Panc1 (cell line): ENCODE measurements at regions not wholly inside any gene's neighbourhood (a gene's known extent, or its start where the extent isn't known, plus 50 kb on each side); places are given as distances from the start of the nearest gene placed in this dataset.

ENCODE experiments used
- ATAC-seq: fragments of 200-7000 bp; cut with Tn5 transposase; 2 replicates; pipeline ENCODE4 v1.9.1; 2020; ENCODE audit warnings: mild to moderate bottlenecking, moderate library complexity
- BruUV-seq: library from RNA; stranded (reverse); fragments of 400-500 nt; replicated peaks from 2 replicates; lab custom pipeline; 2021; lab: Mats Ljungman, UMichigan
- CTCF ChIA-PET: fragments of 300-600 bp; sonication (Branson Sonifier 250); formaldehyde crosslinking; loops from one replicate; lab custom pipeline; 2022; ENCODE audit warnings: antibody characterized with exemption; lab: Charles Lee
- POLR2A ChIA-PET: fragments of 300-600 bp; sonication (Branson Sonifier 250); formaldehyde crosslinking; loops from one replicate; lab custom pipeline; 2022; ENCODE audit warnings: antibody characterized with exemption; lab: Charles Lee
- DNase-seq: peaks from one replicate; pipeline ENCODE4 v3.0.0-alpha.2; 2010; ENCODE audit warnings: low read depth, low spot score
- H3K27ac ChIP-seq: 2 replicates; pipeline ENCODE4 v1.5.1; 2011; ENCODE audit warnings: mild to moderate bottlenecking, low read length, inconsistent platforms
- H3K27me3 ChIP-seq: fragments of 200-500 bp; sonication (Bioruptor generic); 2 replicates; pipeline ENCODE4 v1.6.0; 2014; ENCODE audit warnings: low read length, inconsistent platforms; ENCODE audit not compliant: control insufficient read depth, insufficient read depth
- H3K36me3 ChIP-seq: fragments of 200-500 bp; sonication (Bioruptor generic); 2 replicates; pipeline ENCODE4 v1.5.1; 2014; ENCODE audit warnings: inconsistent platforms, mild to moderate bottlenecking, low read length, moderate library complexity; ENCODE audit not compliant: control insufficient read depth, insufficient read depth
- H3K4me1 ChIP-seq: 2 replicates; pipeline ENCODE4 v1.5.1; 2011; ENCODE audit warnings: inconsistent platforms, mild to moderate bottlenecking, low read length, moderate library complexity; ENCODE audit not compliant: control insufficient read depth, insufficient read depth
- H3K4me3 ChIP-seq, 2 experiments: 2 replicates each; pipeline ENCODE4 v1.5.1; 2011 to 2012; ENCODE audit warnings: low read depth in 2 of 2, low read length in 2 of 2, mild to moderate bottlenecking in 2 of 2, inconsistent platforms in 1 of 2, moderate library complexity in 1 of 2
- H3K9me3 ChIP-seq: fragments of 200-500 bp; sonication (Bioruptor generic); 2 replicates; pipeline ENCODE4 v1.5.1; 2014; ENCODE audit warnings: low read depth, mild to moderate bottlenecking, inconsistent platforms, low read length, moderate library complexity; ENCODE audit not compliant: control insufficient read depth, insufficient read depth
- CTCF ChIP-seq: fragments of 450-650 bp; IDR thresholded peaks from 2 replicates; pipeline ENCODE4 v1.5.1; 2017; ENCODE audit warnings: mild to moderate bottlenecking
- POLR2AphosphoS5 ChIP-seq: IDR thresholded peaks from 2 replicates; pipeline ENCODE4 v1.6.1; 2012; ENCODE audit warnings: mild to moderate bottlenecking, low read depth, low read length, moderate library complexity
- REST ChIP-seq, 2 experiments: IDR thresholded peaks; 2 replicates each; pipeline ENCODE4 v1.6.1; 2011 to 2012; ENCODE audit warnings: low read depth in 2 of 2, control low read depth in 1 of 2, low read length in 1 of 2, mild to moderate bottlenecking in 1 of 2, moderate library complexity in 1 of 2; ENCODE audit not compliant: insufficient read depth in 1 of 2
- SIN3A ChIP-seq: IDR thresholded peaks from 2 replicates; pipeline ENCODE4 v1.6.1; 2012; ENCODE audit warnings: low read depth, mild to moderate bottlenecking, low read length, moderate library complexity, borderline replicate concordance; ENCODE audit not compliant: insufficient read depth
- TCF7L2 ChIP-seq: IDR thresholded peaks from 2 replicates; pipeline ENCODE4 v1.6.1; 2011; ENCODE audit warnings: mild to moderate bottlenecking, low read depth, low read length, inconsistent platforms
- in situ Hi-C: cut with HindIII; loops from 2 replicates; pipeline ENCODE4 v1.10.0; 2016; ENCODE audit warnings: low sequenced_read_pairs, low pct_unique_long_range_greater_than_20kb
- intact Hi-C: fragments of 100-400 bp; cut with micrococcal nuclease; formaldehyde crosslinking; loops from one replicate; pipeline ENCODE4 v1.10.0; 2022; ENCODE audit not compliant: unreplicated experiment

- ChIA-PET CTCF (no interaction called here), POLR2A (no interaction called here)
- no peak overlapping the region for H3K4me3 ChIP-seq
- no peak overlapping the region for H3K27ac ChIP-seq
- in situ Hi-C loops (no loop called here), intact Hi-C loops (no loop called here)
- BruUV-seq: no TSS peak
- H3K4me1 ChIP-seq: no peaks in the 10 kb centered on the region
- peak; percentile 43; the same call in 1 of the 2 replicates for ATAC-seq
- H3K36me3 ChIP-seq: no peaks in the 10 kb centered on the region
- DNase-seq: no peak
- no peaks in the 10 kb centered on the region for H3K9me3 ChIP-seq
- TF ChIP-seq POLR2AphosphoS5: no peak
- no peak for TF ChIP-seq TCF7L2
- no peak for TF ChIP-seq CTCF
- TF ChIP-seq SIN3A: no peak
- TF ChIP-seq REST (IDR thresholded peaks at IDR 0.05; ENCODE audit: insufficient read depth in 1 of 2, low read depth in 2 of 2, low read length in 1 of 2): no peak
- peaks cover 19% of the 10 kb centered on the region for H3K27me3 ChIP-seq
These were observed 332.6 kb upstream of the SALL3 start for GRCh38 chr18:78647018-78647417.

GRCh38 chr18:78649421-78649820, 330.2 kb upstream of the SALL3 start:
- Histone ChIP-seq H3K4me1 (no peaks in the 10 kb centered on the region), H3K36me3 (no peaks in the 10 kb centered on the region), H3K27me3 (peaks cover 6% of the 10 kb centered on the region; the same call in 1 of the 2 replicates), H3K9me3 (no peaks in the 10 kb centered on the region), H3K4me3 (no peak overlapping the region), H3K27ac (no peak overlapping the region)
- ATAC-seq: no peak
- POLR2A ChIA-PET: no interaction called here
- BruUV-seq: no TSS peak
- CTCF ChIA-PET: no interaction called here
- in situ Hi-C loops: no loop called here
- TF ChIP-seq TCF7L2 (no peak), REST (IDR thresholded peaks at IDR 0.05; ENCODE audit: insufficient read depth in 1 of 2, low read depth in 2 of 2, low read length in 1 of 2) (no peak)
- no peak for DNase-seq
- intact Hi-C loops: no loop called here
